Activated B cell treated with CpG ODN at 0.5 μM for 24 hours (primary cell): ENCODE measurements at regions not wholly inside any gene's neighbourhood (a gene's known extent, or its start where the extent isn't known, plus 50 kb on each side); places are given as distances from the start of the nearest gene placed in this dataset.

Source experiments
- ATAC-seq: fragments of 200-7000 bp; cut with Tn5 transposase; one replicate; pipeline ENCODE4 v1.10.0; 2021; ENCODE audit warnings: low read depth, mild to moderate bottlenecking, moderate library complexity
- CTCF ChIA-PET: fragments of 350-600 bp; sonication (Branson Sonifier 250); formaldehyde crosslinking; loops from one replicate; lab custom pipeline; 2021; ENCODE audit warnings: antibody characterized with exemption; lab: Charles Lee
- POLR2A ChIA-PET: fragments of 350-600 bp; sonication (Branson Sonifier 250); formaldehyde crosslinking; loops from one replicate; lab custom pipeline; 2021; ENCODE audit warnings: antibody characterized with exemption; lab: Charles Lee
- DNase-seq: peaks from one replicate; pipeline ENCODE4 v3.0.0; 2022
- H3K27ac Mint-ChIP-seq: one replicate; pipeline ENCODE4 v1.8.0; 2020; ENCODE audit warnings: mixed read lengths
- H3K27me3 Mint-ChIP-seq: one replicate; pipeline ENCODE4 v1.8.0; 2021; ENCODE audit warnings: mixed read lengths
- H3K36me3 Mint-ChIP-seq: one replicate; pipeline ENCODE4 v1.8.0; 2021; ENCODE audit warnings: low read depth, mixed read lengths
- H3K4me1 Mint-ChIP-seq: one replicate; pipeline ENCODE4 v1.8.0; 2021; ENCODE audit warnings: mixed read lengths
- H3K4me3 Mint-ChIP-seq: one replicate; pipeline ENCODE4 v1.8.0; 2020; ENCODE audit warnings: mild to moderate bottlenecking, mixed read lengths
- H3K9me3 Mint-ChIP-seq: one replicate; pipeline ENCODE4 v1.8.0; 2020; ENCODE audit warnings: mixed read lengths
- CTCF ChIP-seq: fragments of 200-600 bp; IDR thresholded peaks from one replicate; pipeline ENCODE4 v1.8.0; 2022; ENCODE audit warnings: antibody characterized with exemption, mild to moderate bottlenecking
- intact Hi-C: fragments of 100-400 bp; cut with micrococcal nuclease; formaldehyde crosslinking; loops from one replicate; pipeline ENCODE4 v1.15.1; 2024

GRCh38 chr3:99322551-99322950 lies 315.8 kb upstream of the COL8A1 start:
- H3K27me3 Mint-ChIP-seq: no peaks in the 10 kb centered on the region
- ChIA-PET CTCF (no interaction called here), POLR2A (no interaction called here)
- no peak overlapping the region for H3K4me3 Mint-ChIP-seq
- ATAC-seq (no peak), DNase-seq (no peak)
- H3K36me3 Mint-ChIP-seq: no peaks in the 10 kb centered on the region
- H3K9me3 Mint-ChIP-seq: no peaks in the 10 kb centered on the region
- intact Hi-C loops: no loop called here
- no peaks in the 10 kb centered on the region for H3K4me1 Mint-ChIP-seq
- H3K27ac Mint-ChIP-seq: no peak overlapping the region
- no peak for TF ChIP-seq CTCF

GRCh38 chr3:99321261-99321660 lies 317.1 kb upstream of the COL8A1 start:
- intact Hi-C loops: no loop called here
- no peaks in the 10 kb centered on the region for H3K36me3 Mint-ChIP-seq
- no peaks in the 10 kb centered on the region for H3K9me3 Mint-ChIP-seq
- no peaks in the 10 kb centered on the region for H3K27me3 Mint-ChIP-seq
- TF ChIP-seq CTCF: no peak
- CTCF ChIA-PET: no interaction called here
- H3K4me1 Mint-ChIP-seq: no peaks in the 10 kb centered on the region
- no peak overlapping the region for H3K4me3 Mint-ChIP-seq
- no peak for DNase-seq
- no peak overlapping the region for H3K27ac Mint-ChIP-seq
- no peak for ATAC-seq
- POLR2A ChIA-PET: no interaction called here

GRCh38 chr3:99319961-99320360 lies 318.4 kb upstream of the COL8A1 start:
- POLR2A ChIA-PET: no interaction called here
- CTCF ChIA-PET: no interaction called here
- intact Hi-C loops: no loop called here
- no peaks in the 10 kb centered on the region for H3K4me1 Mint-ChIP-seq
- H3K27ac Mint-ChIP-seq: no peak overlapping the region
- DNase-seq (no peak), ATAC-seq (no peak)
- no peaks in the 10 kb centered on the region for H3K36me3 Mint-ChIP-seq
- no peaks in the 10 kb centered on the region for H3K27me3 Mint-ChIP-seq
- TF ChIP-seq CTCF: no peak
- H3K9me3 Mint-ChIP-seq: no peaks in the 10 kb centered on the region
- H3K4me3 Mint-ChIP-seq: no peak overlapping the region

- Mint-ChIP-seq H3K27ac (no peak overlapping the region), H3K36me3 (no peaks in the 10 kb centered on the region), H3K4me3 (no peak overlapping the region), H3K4me1 (no peaks in the 10 kb centered on the region), H3K9me3 (no peaks in the 10 kb centered on the region), H3K27me3 (no peaks in the 10 kb centered on the region)
- DNase-seq: no peak
- intact Hi-C loops: no loop called here
- CTCF ChIA-PET: no interaction called here
- no peak for TF ChIP-seq CTCF
- ATAC-seq: no peak
- POLR2A ChIA-PET: no interaction called here
Measured at GRCh38 chr3:99319450-99319849, 318.9 kb upstream of the COL8A1 start.

GRCh38 chr3:99317201-99317600 lies 321.2 kb upstream of the COL8A1 start:
- CTCF ChIA-PET: no interaction called here
- TF ChIP-seq CTCF: no peak
- H3K36me3 Mint-ChIP-seq: no peaks in the 10 kb centered on the region
- no peaks in the 10 kb centered on the region for H3K27me3 Mint-ChIP-seq
- intact Hi-C loops: no loop called here
- H3K4me3 Mint-ChIP-seq: no peak overlapping the region
- POLR2A ChIA-PET: no interaction called here
- DNase-seq: no peak
- no peak for ATAC-seq
- peaks cover 1% of the 10 kb centered on the region for H3K9me3 Mint-ChIP-seq
- no peaks in the 10 kb centered on the region for H3K4me1 Mint-ChIP-seq
- H3K27ac Mint-ChIP-seq: no peak overlapping the region
